Activated T-cell treated with anti-CD3 and anti-CD28 coated beads, Interleukin-2, amount 50 U/mL, for 48 hours (primary cell): ENCODE measurements at regions not wholly inside any gene's neighbourhood (a gene's known extent, or its start where the extent isn't known, plus 50 kb on each side); places are given as distances from the start of the nearest gene placed in this dataset.
"Not testable (repeated sequence)": the region's sequence is repeated elsewhere in the genome, so short reads cannot be mapped to it uniquely, and the experiment has no call there.

Experiments used
- DNase-seq, 2 experiments: peaks; one replicate each; pipeline ENCODE4 v3.0.0-alpha.2; 2020

DNA sequence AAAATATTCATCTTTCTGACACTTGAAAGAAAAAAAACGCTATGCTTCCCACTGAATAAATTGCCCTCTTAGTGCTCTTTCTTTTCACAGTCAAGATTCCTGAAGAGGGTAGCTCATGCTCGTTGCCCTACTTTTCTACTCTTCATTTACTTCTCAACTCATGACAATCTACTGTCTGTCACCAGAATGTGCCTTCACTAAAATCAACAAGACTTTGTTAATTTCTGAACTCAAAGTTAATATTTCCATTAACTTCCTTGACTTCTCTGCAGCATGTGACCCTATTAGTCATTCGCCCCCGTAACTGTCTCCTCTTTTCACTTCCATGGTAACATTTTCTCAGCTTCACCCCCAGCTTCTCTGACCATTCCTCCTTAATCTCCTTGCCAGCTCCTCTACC lies 98.9 kb upstream of the MAPRE2 start:
- no peak for DNase-seq

DNA sequence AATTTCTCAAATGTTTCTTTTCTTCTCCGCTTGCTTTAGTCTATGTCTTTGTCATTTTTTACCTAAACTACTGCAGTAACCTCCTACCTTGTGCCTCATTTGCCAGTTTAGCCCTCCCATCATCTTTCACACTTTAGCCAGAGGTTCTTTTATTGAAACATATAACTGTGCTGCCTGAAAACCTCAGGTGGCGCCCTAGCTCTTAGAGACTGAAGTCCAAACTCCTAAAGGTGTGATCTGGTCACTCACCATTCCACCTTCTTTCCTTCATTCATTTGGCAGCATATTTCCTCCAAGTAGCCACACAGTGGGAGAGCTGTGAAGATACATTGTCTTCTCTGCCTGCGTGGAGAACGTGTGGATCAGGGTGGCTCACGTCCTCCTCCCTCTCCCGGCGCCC lies 98.2 kb upstream of the MAPRE2 start:
- DNase-seq = no peak

DNA sequence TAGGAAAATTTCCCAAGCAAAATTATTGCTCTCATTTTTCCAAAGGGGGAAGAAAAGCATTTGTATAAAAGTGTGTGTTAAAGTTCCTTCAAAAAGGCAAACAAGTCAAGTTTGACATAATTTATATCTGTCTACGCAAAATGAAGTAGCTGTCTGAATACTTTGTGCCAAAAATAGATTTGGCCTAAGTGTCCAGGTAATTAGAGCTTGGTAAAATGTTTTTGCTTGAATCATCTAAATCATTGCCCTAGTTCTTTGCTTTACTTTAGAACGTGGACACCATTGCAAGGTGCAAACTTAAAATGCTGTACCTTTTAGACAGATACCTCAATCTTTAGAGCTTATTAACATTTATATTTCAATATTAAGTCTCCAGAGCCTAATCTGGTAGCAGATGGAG lies 97.6 kb upstream of the MAPRE2 start:
- no peak for DNase-seq

DNA sequence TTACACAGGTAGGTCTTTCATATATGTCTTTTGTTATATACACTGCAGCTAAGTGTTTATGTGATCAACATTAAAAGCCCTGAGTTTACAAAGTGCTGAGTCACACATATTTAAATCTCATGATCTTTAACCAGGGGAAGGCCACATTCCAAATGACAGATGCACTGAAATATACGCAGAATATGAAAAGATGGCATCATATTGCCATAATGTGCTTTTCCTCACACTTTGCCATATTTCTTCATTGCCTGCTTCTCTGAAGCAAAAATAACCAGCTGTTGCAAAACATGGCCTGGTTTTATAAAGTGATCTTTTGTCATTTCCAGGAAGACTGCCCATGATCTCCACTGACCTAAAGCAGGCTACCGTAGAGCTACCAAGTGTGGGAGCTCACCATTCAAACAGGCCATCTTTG lies 93.5 kb upstream of the MAPRE2 start:
- no peak for DNase-seq

DNA sequence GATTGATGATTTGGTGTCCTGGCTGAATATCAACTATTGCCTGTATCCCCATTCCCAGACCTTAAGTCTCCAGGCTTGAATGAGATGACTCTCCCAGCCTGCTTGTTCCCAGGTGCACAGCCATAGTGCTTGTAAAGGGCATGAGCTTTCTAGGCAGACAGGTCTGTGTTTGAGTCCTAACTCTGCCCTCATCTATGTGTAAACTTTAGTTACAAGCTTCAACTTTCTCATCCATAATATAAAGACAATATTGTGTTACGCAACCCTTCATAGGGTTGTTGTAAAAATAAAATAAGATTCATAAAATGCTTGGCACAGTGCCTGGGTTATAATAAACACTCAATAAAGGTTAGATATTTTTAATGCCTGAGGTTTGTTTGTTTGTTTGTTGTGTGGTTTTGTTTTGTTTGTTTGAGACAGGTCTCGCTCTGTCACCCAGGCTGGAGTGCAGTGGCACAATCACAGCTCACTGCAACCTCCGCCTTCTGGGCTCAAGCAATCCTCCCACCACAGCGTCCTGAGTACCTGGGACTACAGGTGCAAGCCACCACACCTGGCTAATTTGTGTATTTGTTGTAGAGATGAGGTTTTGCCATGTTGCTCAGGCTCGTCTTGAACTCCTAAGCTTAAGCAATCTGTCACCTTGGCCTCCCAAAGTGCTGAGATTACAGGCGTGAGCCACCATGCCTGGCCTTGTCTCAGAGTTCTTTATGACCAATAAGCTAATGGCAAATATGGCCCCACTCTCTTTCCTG lies 89.4 kb upstream of the MAPRE2 start:
- DNase-seq = no peak

DNA sequence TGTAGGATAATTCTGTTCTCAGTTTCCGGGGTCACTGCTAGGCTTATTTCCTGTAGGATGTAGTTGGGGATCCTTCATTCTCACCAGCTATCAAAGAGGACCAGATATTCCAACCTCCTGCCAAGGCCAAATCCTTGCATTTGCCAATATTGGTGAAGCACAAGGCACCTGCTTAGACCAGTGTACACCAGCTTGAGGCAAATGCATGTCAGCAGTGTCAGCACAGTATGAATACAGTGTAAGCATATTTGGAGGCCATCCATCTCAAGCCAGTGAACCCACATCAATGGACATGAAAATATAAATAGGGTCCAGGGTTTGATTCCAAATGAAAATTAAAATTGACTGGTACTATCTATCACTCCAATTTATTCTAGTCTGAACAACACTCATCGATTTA lies 88.0 kb upstream of the MAPRE2 start:
- no peak for DNase-seq

DNA sequence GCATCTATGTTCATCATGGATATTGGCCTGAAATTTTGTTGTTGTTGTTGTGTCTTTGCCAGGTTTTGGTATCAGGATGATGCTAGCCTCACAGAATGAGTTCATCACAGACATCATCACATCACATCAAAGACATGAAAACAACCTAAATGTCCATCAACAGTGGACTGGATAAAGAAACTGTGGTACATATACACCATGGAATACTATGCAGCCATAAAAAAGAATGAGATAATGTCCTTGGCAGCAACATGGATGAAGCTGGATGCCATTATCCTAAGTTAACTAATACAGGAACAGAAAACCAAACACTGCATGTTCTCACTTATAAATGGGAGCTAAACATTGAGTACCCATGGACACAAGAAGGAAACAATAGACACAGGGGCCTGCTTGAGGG lies 85.7 kb upstream of the MAPRE2 start:
- not testable (repeated sequence) for DNase-seq

DNA sequence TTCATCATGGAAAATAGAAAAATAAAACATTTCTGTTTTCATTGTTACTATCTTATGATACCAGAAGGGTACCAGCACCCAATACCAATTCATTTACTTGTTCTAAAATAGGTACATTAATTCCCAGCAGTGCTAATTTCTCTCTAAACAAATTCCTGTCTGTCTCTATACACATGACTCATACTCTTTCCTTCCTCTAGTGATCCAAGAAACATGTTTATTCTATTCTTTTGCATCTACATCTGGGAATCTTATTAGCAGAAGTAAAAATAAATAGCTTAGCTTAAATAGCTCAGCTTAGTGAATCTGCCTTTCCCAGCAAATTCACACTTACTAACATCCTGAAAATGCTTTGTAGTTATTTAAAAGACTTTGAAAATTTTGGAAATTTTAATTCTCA lies 84.5 kb upstream of the MAPRE2 start:
- DNase-seq = no peak

DNA sequence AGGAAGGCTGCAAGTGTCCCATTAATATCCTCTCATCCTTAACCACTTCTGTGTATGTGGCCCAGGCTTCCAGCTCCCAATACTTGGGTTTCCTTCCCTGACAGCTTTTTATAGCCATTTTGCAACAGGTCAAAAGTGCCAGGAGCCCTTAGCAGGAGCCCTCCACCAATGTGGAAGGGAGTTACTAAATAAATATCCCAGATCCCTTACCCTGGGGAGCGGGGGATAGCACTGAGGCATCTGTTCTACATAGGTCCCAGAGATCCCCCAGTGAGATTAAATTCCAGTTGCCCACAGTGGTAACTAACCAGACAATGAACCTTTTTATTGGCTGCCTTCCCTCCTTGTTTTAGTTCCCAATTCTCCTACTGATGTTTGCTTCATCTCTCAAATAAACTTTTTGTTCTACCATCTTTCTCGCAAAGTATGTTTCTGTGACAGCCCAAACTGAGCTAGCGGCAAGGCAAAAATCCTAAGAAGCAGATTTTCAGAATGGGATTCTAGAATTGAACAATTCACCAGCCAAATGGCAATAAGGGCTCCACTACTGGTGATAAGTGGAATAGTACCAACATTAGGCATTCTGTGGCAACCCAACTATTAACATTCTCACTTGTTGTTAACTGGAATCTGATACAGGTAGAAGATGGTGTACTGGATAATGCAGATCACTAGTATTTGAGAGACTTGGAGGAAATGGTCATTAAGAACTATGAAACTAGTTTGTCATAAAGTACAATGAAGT lies 83.9 kb upstream of the MAPRE2 start:
- DNase-seq = no peak

DNA sequence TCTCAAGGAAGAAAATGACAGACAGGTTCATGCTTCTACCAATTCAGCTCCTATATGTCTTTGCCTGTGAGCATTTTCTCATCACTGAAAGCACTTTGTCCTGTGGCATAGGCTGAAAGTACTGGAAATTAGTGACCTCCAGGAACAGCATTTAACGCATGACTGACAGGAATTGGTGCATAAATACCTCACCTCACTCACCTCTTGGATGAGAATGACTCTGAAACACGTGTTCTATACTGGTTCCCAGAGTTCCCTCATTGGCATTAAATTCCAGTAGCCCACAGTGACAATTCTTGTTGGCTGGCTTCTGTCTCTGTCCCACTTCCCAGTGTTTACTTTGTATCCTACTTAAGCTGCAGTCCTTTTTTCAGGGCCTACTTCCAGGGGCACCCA lies 83.4 kb upstream of the MAPRE2 start:
- DNase-seq = no peak

DNA sequence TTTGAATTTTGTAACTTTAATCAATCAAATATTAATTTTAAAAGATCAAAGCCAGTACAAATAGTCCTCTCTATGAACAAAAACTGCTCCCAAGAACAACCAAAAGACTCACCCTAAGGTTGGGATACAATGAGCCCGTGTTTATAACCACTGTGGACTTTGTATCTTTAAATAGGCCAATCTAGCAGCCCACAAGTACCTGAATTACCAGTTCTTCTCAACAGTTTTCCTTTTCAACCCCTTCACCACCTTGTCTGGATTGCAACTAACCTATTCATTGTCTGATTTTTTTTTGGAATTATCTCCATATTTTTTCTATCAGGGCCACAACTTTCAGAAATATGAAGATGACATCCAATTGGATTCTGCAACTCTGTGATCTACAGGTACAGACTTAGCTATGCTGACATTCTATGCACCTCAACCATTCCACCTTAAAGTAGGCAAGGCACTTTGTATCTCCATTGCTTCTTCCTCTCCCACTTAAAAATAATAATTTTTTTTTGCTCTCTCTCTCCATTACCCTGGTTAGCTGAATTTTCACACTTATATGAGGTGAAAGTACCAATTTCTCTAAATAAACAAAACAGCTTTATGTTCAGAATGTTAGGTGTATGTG lies 81.9 kb upstream of the MAPRE2 start:
- no peak for DNase-seq

DNA sequence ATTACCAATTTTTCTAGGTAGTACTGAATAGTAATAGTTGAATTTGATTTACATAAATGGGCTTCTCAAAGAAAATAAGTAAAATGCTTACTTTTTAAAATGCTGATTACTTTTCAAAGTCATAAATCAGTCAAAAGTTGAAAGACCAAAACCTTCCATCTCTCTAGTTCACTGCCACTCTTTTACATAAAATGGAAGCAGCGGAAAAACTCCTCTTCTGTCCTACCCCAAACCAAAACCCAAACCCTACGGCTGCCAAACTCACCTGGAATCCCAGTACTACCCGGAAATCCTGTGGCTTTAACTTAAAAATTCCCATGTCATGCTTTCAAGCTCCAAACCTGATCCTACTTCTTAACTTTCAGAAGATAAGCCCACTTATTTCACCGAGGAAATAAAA lies 81.2 kb upstream of the MAPRE2 start:
- no peak for DNase-seq

DNA sequence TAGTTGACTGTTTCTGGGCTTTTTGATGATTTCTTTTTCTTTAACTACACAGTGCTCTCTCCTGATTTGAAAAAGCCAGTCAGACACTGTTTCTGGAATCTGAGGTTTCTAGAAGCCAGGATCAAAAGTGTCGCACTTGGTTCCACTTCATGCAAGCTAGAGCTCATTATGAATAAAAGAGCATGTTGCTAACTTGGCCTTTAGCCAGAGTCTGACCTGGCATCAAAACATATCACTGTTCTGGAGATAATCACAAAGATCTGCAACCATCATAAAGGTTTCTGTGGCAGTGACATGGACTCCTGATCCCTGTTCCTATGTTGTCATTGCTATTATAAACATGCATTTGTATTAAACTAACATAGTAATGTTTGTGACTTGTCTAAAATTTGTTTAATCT lies 76.1 kb upstream of the MAPRE2 start:
- DNase-seq = no peak

DNA sequence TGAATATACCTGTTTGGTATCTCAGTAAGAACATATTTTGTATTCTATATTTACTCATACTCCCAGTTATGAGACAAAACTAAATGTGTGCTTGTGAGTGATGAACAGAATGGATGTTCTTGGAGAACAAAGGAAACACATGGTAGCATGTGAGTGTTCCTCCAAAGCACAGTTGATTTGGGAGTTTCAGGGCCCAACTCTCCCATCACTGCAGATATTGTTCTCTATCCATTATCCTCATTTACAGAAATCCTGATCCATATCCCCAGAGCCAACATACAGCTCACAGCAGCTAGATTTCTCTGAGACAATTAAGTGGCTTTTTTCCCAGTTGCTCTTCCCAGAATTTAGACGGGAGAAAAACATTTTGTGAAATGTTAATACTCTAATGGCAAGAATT lies 75.6 kb upstream of the MAPRE2 start:
- DNase-seq = no peak

DNA sequence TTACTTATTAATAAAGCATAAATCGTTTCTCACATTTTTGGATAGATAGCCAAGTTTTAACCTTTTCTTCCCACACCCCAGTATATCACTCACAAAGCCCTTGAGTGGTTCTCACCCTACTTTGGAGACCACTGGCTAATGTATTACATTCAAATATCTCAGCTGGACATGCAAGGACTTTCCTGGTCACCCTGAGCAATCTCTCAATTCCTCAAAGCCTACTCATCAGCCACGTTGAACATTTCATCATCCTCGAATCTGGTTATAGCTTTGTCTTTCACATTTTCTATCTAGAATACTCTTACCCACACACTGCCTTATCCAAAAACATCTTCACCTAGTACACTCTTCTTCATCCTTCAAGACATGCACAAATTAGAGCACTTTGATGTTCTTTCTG lies 71.1 kb upstream of the MAPRE2 start:
- no peak for DNase-seq

DNA sequence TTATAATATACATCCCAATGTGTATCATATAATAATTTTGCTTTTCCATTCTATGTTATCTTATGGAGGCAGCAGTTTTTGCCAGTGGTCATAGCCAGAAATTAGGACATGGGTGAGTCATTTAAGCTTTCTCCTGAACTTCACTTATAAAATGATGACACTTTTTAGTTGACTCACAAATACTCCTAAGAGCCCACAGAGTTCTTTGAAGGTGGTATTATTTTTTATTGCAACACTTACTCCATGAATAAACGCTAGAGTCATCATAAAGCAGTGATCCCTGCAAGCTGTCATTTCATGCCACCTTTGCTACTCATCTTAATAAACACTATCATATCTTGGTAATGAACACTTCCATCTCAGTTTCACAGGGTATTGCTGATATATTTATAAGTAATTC lies 69.9 kb upstream of the MAPRE2 start:
- DNase-seq = no peak

DNA sequence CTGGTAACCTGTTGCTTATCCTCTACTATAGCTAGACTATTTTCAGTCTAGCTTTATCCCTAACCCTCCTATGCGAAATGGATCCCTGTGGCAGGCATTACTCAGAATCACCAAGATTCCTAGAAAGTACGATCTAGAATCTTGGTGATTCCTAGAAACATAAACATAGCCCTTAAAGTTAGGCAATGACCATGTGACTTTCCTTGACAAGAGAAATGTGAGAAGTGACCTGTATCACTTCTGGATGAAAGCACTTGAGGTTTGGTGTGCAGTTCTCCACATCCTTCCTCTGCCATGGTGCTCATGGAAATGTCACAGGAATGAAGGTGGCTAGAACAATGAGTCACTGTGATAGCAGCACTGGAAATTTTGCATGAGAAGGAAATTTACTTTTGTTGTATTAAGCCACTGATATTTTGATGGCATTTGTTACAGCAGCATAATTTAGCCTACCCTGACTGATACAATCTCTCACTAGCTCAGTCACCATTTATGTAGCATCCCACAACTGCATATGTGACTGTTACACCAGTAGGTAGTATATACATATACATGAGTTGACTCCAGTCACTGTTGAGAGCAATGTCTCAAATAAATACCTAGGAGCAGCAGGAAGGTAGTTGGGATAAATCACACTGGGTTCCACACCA lies 68.3 kb upstream of the MAPRE2 start:
- DNase-seq = no peak

DNA sequence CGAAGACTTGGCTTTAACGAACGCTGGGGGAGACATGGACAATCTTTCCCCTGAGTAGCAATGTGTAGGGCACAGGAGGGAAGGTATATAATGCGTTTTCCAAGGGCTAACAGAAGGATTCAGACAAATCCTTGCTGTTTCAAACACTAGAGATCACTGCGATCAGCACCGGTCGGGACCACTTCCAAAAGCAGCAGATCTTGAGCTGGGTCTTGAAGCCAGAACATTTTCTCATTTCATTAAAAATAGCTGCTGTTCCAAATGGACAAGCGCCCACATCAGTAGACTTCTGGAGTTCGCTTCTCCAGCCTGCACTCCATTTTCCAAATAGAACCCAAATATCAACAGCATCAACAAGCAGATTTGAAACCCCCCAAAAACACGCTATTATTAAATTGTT lies 65.1 kb upstream of the MAPRE2 start:
- no peak for DNase-seq

DNA sequence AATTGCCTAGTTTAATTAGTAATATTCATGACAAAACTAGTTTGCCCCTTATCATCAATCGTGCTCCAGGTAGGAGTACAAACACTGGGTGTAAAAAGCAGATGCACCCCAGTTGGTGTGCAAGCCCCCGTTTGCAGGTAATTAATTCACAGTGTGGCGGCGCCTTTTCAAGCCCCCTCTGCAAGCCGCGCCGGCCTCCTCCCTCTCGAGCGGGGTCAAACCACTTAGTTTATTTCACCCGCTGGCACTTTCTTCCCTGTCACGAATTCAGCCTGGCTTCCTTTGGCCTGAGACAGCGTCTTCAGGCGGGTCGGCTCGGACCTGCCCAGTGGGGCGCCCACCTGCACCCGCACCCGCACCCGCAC lies 64.7 kb upstream of the MAPRE2 start:
- no peak for DNase-seq

DNA sequence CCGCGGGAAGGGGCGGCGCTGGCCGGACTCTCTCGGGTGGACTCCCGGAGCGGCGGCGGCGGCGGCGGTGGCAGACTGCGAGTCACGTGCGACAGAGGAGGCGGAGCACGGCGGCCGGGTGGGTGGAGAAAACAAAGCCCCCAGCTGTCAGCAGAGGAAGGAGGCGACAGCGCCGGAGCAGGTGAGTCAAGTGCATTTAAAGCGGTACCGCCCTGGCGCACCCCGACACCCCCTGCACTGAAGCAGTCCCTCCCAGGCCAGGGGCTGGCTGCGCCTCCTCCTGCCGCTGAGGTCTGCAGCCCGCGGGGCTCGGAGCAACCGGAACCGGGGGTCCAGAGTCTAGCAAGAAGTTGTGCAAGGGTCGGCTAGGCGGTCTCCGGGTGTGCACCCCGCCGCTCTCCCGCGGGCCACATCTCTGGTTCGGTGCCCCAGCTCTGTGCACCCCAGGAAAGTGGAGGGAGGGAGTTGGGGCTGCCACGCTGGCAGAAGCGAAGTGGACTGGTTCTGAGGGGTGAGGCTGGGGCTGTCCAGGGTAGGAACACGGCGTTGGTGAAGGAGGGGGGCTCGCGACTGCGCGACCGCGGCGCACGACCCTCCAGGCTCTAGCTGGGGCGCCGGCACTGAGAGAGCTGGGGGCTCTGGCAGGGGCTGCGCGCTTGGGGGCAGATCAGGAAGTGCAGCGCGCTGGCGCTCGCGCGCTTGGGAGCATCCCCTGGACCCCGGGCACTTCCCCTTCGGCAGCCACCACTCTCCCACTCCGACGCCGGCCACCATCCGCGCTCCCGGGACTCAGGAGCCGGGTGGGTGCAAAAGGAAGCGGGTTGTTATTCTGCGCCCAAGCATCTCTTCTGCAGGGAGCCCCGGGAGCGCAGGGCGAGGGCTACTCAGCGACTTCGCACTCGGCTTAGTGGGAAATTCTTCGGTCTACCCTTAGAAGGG lies 64.0 kb upstream of the MAPRE2 start:
- peak; percentile 78 to 81 for DNase-seq

DNA sequence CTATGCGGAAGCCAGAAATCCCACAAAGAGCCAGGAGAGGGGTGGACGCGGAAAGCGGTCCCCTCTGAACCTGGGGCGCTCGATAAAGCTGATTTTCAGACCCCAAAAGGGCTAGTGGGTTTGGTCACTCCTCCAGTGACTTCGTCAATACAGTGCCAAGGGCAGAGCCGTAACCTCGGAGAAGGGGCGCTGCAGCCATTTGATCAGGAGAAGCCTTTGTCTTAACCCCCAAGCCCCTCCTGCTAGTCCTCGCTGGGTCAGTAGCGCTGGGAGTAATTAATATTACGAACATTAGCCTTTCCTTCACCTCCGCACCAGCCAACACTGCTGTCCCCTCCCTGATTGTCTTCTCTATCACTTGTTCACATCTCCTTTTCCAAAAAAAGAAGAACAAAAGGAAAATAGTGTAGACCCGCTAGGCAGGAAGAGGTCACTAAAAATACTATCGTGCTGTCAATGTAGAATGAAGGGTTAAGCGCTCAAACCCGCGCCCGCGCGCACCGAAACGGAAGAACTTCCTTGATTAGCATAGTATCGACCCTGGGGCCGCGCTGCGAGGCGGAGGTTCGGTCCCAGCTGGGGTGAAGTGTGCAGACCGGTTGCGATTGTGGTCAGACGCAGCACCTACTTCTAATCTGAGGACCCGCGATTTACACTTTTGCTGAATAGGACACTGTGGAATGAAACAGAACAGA lies 63.2 kb upstream of the MAPRE2 start:
- DNase-seq = peak; percentile 72 to 74

DNA sequence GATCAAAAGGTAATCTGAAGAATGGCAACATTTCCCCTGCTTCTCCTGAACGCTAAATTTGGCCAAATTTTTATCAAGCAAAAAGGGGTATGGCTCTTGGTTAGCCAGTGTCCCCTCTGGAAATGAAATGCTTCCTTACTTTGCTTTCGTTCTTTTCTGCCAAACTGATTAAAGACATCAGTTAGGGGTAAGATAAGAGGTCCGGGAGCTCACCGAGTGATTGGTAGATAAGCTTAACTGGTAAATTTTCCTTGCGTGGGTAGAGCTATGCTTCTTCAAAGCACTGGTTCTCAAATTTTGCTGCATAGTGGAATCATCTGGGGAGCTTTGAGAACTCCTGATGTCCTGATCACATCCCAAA lies 62.7 kb upstream of the MAPRE2 start:
- DNase-seq = no peak
